GM18499 (cell line): ENCODE measurements at regions not wholly inside any gene's neighbourhood (a gene's known extent, or its start where the extent isn't known, plus 50 kb on each side); places are given as distances from the start of the nearest gene placed in this dataset.

Source experiments
- ATAC-seq: cut with Tn5 transposase; IDR thresholded peaks from one replicate; pipeline ENCODE4 v1.9.1; 2021; ENCODE audit warnings: moderate number of reproducible peaks; ENCODE audit not compliant: insufficient read depth, unreplicated experiment

GRCh38 chr2:64220894-64221617, 76.8 kb upstream of the PELI1 start:
- ATAC-seq = no peak

DNA sequence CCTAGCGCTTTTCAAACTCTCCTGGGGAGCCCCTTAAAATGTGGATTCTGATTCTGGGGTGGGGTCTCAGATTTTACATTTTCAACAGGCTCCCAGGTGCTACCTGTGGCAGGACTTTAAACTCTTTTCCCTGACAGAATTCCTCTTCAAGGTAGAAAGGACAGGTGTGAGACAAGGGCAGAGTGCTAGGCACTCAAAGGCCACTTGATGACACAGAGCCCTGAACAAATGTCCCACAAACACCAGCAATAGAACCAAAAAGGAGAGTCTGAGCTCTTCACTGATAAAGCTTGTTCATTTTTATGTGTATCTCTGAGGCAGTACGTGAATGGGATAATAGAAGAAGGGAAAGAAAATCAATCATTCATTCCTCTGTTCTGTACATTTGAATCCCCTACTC, 77.7 kb upstream of the PELI1 start:
- ATAC-seq = no peak

- ATAC-seq = no peak
Observed at GRCh38 chr2:64222351-64222750, 78.1 kb upstream of the PELI1 start.

- ATAC-seq = no peak
Observed at GRCh38 chr2:64223055-64223454, 78.8 kb upstream of the PELI1 start.

DNA sequence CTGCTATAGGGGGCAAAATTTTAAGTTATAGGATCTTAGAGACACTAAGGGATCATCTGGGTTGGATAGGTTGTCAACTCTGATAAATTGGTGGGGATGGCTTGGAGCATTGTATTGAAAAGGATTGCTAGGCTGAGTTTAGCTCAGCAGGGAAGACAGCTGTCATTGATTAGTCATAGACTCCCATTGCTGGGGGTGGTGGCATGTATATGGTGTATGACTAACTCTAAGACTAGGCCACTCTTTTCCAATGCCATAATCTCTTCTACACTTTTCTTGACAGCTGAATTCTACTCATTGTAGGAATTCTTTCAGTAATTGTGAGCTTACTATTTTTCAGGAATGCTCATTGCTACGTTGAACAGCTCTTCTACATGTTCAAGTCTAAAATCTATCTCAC, 81.3 kb upstream of the PELI1 start:
- ATAC-seq = no peak

GRCh38 chr2:64226611-64227010, 82.4 kb upstream of the PELI1 start:
- no peak for ATAC-seq

GRCh38 chr2:64227603-64228125, 83.4 kb upstream of the PELI1 start:
- ATAC-seq = no peak

GRCh38 chr2:64228126-64228678, 84.0 kb upstream of the PELI1 start:
- ATAC-seq = peak; percentile 68

- no peak for ATAC-seq
Observed at GRCh38 chr2:64228918-64229317, 84.7 kb upstream of the PELI1 start.

DNA sequence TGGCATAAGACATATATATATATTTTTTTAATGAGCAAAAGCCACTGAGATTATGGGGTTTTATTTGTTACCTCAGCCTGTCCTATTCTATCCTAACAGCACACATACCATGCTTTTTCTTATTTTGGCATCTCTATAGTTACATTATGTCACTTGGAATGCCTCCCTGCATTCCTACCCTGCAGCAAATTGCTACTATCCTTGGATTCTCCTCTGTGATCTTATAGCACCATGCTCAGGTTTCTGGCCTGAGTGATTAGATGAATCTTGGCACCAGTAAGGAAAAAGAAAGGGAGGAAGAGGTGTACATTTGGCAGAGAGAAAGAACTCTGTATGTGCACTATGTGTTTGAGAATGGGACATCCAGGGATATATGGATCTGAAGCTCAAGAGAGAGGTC, 86.3 kb upstream of the PELI1 start:
- ATAC-seq = no peak

- no peak for ATAC-seq
Observed at GRCh38 chr2:64232266-64232665, 88.0 kb upstream of the PELI1 start.

- no peak for ATAC-seq
Observed at GRCh38 chr2:64233376-64233922, 89.2 kb upstream of the PELI1 start.

DNA sequence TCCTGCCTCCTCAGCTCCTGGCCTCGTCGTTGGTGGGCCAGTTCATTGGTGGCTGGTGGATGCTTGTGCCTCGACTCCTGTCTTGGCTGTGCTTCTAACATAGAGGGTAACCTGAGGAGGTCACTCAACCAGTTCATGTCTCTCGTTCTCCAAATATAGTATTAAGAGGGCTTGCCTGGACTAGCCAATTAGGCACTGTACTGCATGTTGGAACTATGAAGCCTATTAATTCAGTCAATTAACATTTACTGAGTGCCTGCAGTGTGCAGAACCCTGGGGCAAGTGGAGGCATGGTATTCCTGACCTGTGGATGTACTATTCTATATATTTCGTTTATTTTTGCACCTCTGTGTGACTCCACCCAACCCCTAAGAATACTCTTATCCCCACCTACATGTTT, 89.9 kb upstream of the PELI1 start:
- no peak for ATAC-seq

DNA sequence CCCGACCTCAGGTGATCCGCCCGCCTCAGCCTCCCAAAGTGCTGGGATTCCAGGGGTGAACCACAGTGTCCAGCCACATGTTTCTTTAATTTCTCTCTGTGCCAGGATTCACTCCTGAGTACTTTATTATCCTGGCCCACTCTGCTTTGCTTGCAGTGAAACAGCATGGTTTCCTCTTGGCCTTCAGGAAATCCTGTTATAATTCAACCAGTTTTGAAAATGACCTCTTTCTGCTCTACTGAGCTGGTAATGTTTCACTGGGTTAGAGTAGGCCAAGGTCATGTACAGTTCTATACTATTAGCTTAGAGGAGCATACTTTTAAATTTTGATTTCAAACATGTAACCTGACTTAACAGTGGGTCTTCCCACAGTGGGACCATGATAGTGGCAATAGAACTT, 90.6 kb upstream of the PELI1 start:
- no peak for ATAC-seq

DNA sequence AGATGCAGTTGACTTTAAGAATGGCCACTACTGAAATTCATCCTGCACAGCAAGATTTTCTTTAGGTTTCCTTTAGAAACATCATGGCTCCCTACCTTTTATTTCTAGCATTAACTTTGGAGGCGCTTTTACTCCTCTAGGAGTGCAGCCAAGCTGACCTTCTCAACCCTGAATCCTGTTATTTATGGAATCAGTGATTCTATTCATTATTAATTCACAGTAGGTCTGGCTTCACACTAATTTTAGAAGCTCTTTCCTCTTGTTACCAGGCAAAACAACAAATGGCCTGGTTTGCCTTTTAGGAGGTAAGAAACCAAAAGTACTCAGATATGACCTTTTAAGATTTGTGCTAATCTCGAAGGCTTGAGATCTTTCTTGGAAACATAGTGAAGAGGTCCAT, 93.0 kb upstream of the PELI1 start:
- ATAC-seq = no peak

DNA sequence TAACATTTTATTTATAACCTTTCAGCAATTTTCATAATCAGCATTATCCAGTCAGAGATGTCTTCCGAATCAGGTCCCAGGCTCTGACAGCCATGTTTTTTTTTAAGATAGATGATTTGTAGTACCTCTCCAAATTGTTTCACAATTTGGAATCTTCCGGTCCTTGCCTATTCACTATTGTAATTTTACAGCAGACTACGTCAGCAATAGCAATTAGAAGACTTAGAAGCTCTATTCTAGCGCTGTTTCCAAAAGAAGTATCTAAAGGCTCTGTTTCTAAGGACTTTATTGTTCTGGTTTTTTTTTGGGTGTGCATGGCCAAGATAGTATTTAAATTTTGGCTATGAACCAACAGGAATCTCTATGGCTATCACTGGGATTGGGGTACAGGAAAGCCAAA, 94.6 kb upstream of the PELI1 start:
- ATAC-seq = no peak

DNA sequence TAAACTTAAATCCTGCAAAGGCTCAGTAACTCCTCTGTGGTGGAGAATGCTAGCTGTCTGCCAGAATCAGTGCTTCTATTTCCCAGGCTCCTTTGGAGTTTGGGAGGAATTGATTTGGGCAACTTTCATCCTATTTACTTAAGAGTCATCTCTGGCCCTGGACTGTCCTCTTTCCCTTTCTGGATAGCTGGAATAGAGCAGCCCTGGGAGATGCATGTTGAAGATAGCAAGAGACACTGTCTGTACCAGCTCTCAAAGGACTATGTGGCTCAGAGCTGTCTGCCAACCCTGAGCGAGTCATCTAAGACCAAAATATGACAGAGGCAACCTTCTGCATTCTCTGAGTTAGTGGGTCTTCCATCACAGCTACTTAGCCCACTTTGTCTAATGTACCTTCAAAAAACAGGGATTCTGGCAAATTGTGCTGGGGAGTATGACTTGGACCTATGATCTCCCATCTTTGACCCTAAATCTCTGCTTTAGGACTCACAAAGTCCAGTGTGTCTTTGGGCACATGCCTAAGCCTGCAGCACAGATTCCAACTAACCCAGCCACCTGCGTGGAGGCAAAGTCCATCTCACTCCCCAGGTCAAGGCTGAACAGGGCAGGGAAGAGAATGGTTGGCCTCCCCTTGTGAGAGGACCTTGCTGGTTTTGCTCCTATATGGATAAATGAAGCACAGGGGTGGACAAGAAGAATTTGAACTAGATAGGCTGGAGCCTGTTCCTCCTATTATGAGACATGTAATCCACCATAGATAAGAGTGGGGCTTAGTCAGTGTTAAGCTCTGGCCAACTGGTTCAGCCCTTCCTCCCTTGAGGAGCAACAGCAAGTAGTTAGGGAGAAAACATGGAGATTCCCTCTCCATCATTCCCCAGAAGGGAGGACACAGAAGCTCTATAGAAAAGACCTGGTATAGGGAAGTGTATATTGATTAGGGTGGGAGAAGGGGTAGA, 99.1 kb upstream of the PELI1 start:
- ATAC-seq = no peak

DNA sequence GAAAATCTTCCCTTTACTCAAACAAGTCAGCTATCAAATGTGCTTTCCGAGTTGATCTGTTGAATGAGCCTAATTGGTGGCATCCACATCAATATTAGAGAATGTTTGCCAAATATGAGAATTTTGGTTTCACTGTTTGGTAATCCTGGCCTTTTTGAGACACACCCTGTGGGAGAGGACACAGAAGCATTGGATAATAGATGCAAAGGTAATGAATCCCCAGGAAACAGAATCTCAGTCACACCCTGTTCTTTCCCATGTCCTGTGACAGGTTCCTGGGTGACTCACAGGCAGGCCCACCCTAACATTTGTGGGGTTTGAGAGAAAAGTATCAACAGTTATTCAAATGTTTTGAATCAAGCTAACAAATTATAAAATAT, 99.8 kb upstream of the PELI1 start:
- no peak for ATAC-seq

GRCh38 chr2:64245631-64246030, 101.4 kb upstream of the PELI1 start:
- ATAC-seq = no peak

- no peak for ATAC-seq
Observed at GRCh38 chr2:64246962-64247361, 102.7 kb upstream of the PELI1 start.

DNA sequence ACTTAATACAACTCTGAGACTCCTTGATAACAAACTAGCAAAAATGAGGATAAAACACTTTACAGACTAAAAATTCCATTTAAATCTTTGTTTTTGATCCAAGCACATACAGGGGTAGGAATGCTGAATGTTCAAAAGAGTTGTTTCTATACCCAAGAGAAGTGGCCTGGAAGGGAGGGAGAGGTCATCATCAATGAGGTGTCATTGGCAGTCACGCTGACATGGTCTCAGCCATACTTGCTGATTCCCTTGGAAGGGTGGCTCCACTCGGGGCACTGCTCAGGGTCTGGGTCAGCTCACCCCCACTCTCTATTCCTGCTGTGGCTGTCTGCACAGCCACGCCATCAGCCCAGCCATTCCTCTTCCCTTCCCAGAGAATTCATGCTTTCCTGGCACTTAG, 105.2 kb upstream of the PELI1 start:
- no peak for ATAC-seq
